GM12864 (cell line): ENCODE measurements at regions not wholly inside any gene's neighbourhood (a gene's known extent, or its start where the extent isn't known, plus 50 kb on each side); places are given as distances from the start of the nearest gene placed in this dataset.
"Not testable (repeated sequence)": the region's sequence is repeated elsewhere in the genome, so short reads cannot be mapped to it uniquely, and the experiment has no call there.

ENCODE experiments used
- DNase-seq: peaks from one replicate; pipeline ENCODE4 v3.0.0-alpha.2; 2011; ENCODE audit warnings: low read depth
- H3K4me3 ChIP-seq: 2 replicates; pipeline ENCODE4 v1.5.1; 2011; ENCODE audit warnings: mild to moderate bottlenecking, low read depth, low read length, control low read depth
- TF ChIP-seq, protein P1 (sequence below): IDR thresholded peaks from 2 replicates; pipeline ENCODE4 v1.5.1; 2011; ENCODE audit warnings: low read depth, mild to moderate bottlenecking, moderate library complexity, low read length, control low read depth, inconsistent platforms; ENCODE audit errors: missing control alignments

DNA sequence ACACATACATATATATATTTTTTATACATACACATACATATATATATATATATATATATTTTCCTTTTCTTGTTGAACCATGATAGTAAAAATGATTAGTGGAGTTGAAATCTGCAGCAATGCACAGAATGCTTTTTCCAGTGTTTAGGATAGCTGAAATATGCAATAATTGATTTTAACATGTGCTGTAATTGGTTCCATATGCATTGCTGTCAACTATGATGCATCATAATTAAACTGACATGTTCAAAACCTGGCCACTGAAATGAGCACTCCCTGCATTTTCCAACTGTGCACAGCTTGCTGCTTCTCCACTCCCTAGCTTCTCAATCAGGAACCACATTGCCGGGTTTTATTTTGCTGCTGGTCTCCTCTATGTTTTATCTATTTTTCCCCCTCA lies 358.3 kb downstream of the PAX1 start:
- no peak overlapping the region for H3K4me3 ChIP-seq
- TF ChIP-seq, protein P1, sequence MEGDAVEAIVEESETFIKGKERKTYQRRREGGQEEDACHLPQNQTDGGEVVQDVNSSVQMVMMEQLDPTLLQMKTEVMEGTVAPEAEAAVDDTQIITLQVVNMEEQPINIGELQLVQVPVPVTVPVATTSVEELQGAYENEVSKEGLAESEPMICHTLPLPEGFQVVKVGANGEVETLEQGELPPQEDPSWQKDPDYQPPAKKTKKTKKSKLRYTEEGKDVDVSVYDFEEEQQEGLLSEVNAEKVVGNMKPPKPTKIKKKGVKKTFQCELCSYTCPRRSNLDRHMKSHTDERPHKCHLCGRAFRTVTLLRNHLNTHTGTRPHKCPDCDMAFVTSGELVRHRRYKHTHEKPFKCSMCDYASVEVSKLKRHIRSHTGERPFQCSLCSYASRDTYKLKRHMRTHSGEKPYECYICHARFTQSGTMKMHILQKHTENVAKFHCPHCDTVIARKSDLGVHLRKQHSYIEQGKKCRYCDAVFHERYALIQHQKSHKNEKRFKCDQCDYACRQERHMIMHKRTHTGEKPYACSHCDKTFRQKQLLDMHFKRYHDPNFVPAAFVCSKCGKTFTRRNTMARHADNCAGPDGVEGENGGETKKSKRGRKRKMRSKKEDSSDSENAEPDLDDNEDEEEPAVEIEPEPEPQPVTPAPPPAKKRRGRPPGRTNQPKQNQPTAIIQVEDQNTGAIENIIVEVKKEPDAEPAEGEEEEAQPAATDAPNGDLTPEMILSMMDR = no peak
- DNase-seq = no peak

DNA sequence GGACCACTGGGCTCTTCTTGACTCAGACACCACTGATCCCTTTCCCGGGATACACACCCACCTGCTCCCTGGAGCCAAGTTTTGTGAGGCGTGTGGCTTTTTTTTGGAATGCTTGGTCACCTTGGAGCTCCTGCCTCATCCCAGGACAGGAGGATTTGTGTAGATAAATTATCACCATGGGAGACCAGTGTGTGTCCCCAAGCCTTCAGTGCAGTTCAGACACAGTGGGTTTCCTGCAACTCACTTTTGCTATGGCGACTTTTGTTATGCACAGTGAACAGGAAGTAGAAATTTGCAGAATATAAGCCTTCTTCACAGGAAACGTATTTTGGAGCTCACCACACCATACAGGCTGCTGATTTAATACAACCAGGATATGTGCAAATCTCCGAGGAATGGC lies 357.4 kb downstream of the PAX1 start:
- no peak overlapping the region for H3K4me3 ChIP-seq
- DNase-seq = no peak
- TF ChIP-seq, protein P1 = no peak

DNA sequence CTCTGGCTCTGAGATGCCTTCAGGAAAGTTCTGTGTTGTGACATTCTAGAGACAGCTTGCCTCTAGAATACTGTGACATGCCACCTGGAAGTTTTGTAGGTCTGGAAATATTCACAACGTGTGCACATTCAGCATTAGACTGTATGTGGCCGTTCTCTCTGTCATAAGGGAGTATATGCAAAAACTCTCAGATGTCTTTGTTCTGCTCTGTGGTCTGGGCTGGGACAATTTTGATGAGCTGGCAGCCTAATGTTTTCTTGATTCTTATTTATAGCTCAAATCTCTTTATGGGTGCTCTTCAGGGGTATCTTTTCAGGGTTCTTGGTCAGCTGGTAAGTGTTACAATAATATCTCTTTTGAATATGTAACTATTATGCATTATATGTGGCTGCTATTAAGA lies 355.1 kb downstream of the PAX1 start:
- DNase-seq = no peak
- H3K4me3 ChIP-seq = no peak overlapping the region
- TF ChIP-seq, protein P1 = no peak

DNA sequence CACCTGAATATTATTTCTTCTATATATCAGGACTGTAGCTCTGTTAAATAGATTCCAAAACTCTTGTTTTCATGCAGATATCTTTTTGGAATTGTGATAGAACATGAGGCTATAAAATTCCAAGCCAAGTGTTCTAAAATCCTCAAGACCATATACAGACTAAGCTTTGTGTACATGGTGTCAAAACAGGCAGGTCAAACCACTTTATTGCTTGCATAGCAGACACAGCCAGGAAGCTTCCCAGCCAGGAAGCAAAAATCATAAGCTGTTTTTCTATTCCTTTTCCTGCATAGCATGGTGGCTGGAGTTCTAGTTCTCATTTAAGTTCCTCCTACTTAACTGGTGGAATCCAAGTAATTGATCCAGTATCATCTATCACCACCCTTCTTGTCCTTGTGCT lies 353.3 kb downstream of the PAX1 start:
- no peak overlapping the region for H3K4me3 ChIP-seq
- no peak for DNase-seq
- TF ChIP-seq, protein P1 = no peak

DNA sequence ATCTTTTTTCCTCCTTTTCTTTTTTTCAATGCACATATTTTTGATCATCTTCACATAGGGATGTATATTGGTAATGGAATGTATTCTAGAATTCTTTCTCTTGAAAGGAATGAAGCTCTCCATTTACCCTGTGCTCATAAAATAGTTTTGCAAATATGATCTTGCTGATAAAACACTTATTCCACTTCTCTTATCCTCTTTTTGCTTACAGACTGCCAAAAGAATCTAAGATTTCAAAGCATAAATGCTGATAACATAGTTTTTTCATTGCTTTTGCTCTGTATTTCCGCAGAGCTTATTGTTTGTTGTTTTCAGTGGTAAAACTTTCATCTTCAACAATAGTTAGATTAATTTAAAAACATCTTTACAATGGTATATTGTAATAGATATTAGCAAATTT lies 350.5 kb downstream of the PAX1 start:
- TF ChIP-seq, protein P1 = no peak
- no peak overlapping the region for H3K4me3 ChIP-seq
- no peak for DNase-seq

DNA sequence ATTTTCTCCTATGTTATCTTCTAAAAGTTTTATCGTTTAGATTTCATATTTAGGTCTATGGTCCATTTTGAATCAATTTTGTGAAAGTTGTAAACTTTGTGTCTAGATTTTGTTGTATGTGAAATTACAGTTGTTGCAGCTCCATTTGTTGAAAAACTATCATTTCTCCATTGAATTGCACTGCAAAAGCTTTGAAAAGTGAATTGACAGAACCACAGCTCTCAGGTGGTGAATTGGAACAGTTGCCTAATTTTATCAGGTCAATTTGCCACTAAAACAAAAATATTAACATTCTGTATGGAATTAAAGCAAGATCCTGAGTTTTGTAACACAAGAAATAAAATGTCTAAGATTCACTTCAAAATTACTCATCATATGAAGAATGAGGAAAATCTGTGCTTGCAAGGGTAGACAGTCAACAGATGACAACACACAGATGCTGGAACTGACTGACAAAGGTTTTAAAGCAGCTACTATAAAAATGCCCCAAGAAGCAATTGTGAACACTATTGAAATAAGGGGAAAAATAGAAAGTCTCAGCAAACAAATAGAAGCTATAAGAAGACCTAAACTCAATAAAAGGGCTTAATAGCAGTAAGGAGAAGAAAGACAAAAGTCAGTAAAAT lies 346.7 kb downstream of the PAX1 start:
- H3K4me3 ChIP-seq = no peak overlapping the region
- DNase-seq = no peak
- TF ChIP-seq, protein P1 = no peak

DNA sequence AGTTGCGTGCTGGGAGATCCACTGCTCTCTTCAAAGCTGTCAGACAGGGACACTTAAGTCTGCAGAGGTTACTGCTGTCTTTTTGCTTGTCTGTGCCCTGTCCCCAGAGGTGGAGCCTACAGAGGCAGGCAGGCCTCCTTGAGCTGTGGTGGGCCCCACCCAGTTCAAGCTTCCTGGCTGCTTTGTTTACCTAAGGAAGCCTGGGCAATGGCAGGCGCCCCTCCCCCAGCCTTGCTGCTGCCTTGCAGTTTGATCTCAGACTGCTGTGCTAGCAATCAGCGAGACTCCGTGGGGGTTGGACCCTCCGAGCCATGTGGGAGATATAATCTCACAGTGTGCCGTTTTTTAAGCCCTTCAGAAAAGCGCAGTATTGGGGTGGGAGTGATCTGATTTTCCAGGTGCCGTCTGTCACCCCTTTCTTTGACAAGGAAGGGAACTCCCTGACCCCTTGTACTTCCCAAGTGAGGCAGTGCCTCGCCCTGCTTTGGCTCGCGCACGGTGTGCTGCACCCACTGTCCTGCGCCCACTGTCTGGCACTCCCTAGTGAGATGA lies 340.6 kb downstream of the PAX1 start:
- DNase-seq, H3K4me3 ChIP-seq: not testable (repeated sequence)
